Activated T-helper 1 cell treated with Interleukin-2 at 50 U/mL for 16 hours (primary cell): ENCODE measurements at regions not wholly inside any gene's neighbourhood (a gene's known extent, or its start where the extent isn't known, plus 50 kb on each side); places are given as distances from the start of the nearest gene placed in this dataset.

Source experiments
- DNase-seq: peaks from one replicate; pipeline ENCODE4 v3.0.0-alpha.2; 2020; ENCODE audit warnings: low read depth

GRCh38 chr16:17852977-17853702, 382.4 kb upstream of the XYLT1 start:
- no peak for DNase-seq

- DNase-seq, result no peak
Measured at GRCh38 chr16:17850581-17851250, 380.0 kb upstream of the XYLT1 start.

- no peak for DNase-seq
Measured at GRCh38 chr16:17847234-17847795, 376.6 kb upstream of the XYLT1 start.

GRCh38 chr16:17846030-17846429, 375.3 kb upstream of the XYLT1 start:
- DNase-seq, result no peak

- no peak for DNase-seq
Measured at GRCh38 chr16:17845031-17845430, 374.3 kb upstream of the XYLT1 start.

- DNase-seq, result no peak
Measured at GRCh38 chr16:17843905-17844304, 373.1 kb upstream of the XYLT1 start.

- no peak for DNase-seq
Measured at GRCh38 chr16:17839907-17840306, 369.1 kb upstream of the XYLT1 start.

GRCh38 chr16:17839272-17839671, 368.5 kb upstream of the XYLT1 start:
- no peak for DNase-seq

- no peak for DNase-seq
Measured at GRCh38 chr16:17836868-17837602, 366.3 kb upstream of the XYLT1 start.

GRCh38 chr16:17835118-17835876, 364.5 kb upstream of the XYLT1 start:
- DNase-seq, result no peak

GRCh38 chr16:17832738-17833137, 362.0 kb upstream of the XYLT1 start:
- DNase-seq, result no peak

- no peak for DNase-seq
Measured at GRCh38 chr16:17831330-17831729, 360.6 kb upstream of the XYLT1 start.

GRCh38 chr16:17830651-17831050, 359.9 kb upstream of the XYLT1 start:
- no peak for DNase-seq

- DNase-seq, result no peak
Measured at GRCh38 chr16:17829811-17830210, 359.1 kb upstream of the XYLT1 start.

- DNase-seq, result no peak
Measured at GRCh38 chr16:17828012-17828411, 357.3 kb upstream of the XYLT1 start.

GRCh38 chr16:17827313-17827712, 356.6 kb upstream of the XYLT1 start:
- DNase-seq, result no peak

- DNase-seq, result no peak
Measured at GRCh38 chr16:17817943-17818342, 347.2 kb upstream of the XYLT1 start.

GRCh38 chr16:17817260-17817659, 346.5 kb upstream of the XYLT1 start:
- DNase-seq, result no peak

- DNase-seq, result no peak
Measured at GRCh38 chr16:17812771-17813170, 342.0 kb upstream of the XYLT1 start.

GRCh38 chr16:17804857-17805256, 334.1 kb upstream of the XYLT1 start:
- no peak for DNase-seq

- no peak for DNase-seq
Measured at GRCh38 chr16:17803625-17804410, 333.1 kb upstream of the XYLT1 start.
